LNCAP (cell line): ENCODE measurements at regions not wholly inside any gene's neighbourhood (a gene's known extent, or its start where the extent isn't known, plus 50 kb on each side); places are given as distances from the start of the nearest gene placed in this dataset.

Source experiments
- CTCF ChIP-seq: fragments of 450-650 bp; IDR thresholded peaks from 2 replicates; pipeline ENCODE4 v1.5.1; 2017; ENCODE audit warnings: mild to moderate bottlenecking

- no peak for TF ChIP-seq CTCF
These were observed 650.1 kb downstream of the KCNT2 start for GRCh38 chr1:195958131-195958530.

GRCh38 chr1:195956845-195957244 lies 651.4 kb downstream of the KCNT2 start:
- no peak for TF ChIP-seq CTCF

GRCh38 chr1:195954848-195955247 lies 653.4 kb downstream of the KCNT2 start:
- no peak for TF ChIP-seq CTCF

- no peak for TF ChIP-seq CTCF
These were observed 656.9 kb downstream of the KCNT2 start for GRCh38 chr1:195951313-195951712.

- no peak for TF ChIP-seq CTCF
These were observed 659.9 kb downstream of the KCNT2 start for GRCh38 chr1:195948123-195948895.

- no peak for TF ChIP-seq CTCF
These were observed 661.7 kb downstream of the KCNT2 start for GRCh38 chr1:195946500-195946899.

- no peak for TF ChIP-seq CTCF
These were observed 666.4 kb downstream of the KCNT2 start for GRCh38 chr1:195941795-195942194.

GRCh38 chr1:195941314-195941713 lies 666.9 kb downstream of the KCNT2 start:
- no peak for TF ChIP-seq CTCF
